ENCODE measurements at regions not wholly inside any gene's neighbourhood (a gene's known extent, or its start where the extent isn't known, plus 50 kb on each side); places are given as distances from the start of the nearest gene placed in this dataset.

GRCh38 chrX:95145848-95146490 is 1472.0 kb downstream of the FAM133A start:
- Histone ChIP-seq H3K27ac (no peak overlapping the region), H3K27me3 (replicated peaks; ENCODE audit: insufficient read depth) (no peaks in the 10 kb centered on the region), H3K36me3 (no peaks in the 10 kb centered on the region), H3K4me1 (ENCODE audit: control insufficient read depth in 1 of 2, low read depth in 2 of 2) (no peaks in the 10 kb centered on the region), H3K9me3 (no peaks in the 10 kb centered on the region), H3K4me3 (no peak overlapping the region)
- ATAC-seq (ENCODE audit: insufficient number of reproducible peaks, low FRiP score, low read depth) (no peak), DNase-seq (ENCODE audit: low spot score) (no peak)
- TF ChIP-seq CTCF (IDR thresholded peaks at IDR 0.05) = no peak

DNA sequence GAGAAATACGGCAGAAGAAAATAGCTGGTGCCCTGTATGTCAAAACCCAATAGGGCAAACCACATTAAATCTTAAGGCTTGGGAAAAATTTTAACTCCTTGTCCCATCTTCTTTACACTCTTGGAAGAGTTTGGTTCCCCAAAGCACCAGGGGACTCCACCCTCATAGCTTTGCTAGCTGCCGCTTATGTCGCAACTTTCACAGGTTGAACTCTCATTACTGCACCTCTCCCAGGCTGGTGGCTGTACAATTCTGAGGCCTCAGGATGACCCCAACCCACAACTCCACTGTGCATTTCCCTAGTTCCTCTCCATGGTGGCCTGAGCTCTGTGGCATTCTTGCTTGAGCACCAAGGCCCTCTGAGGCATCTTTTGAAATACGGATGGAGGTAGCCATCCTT is 1478.8 kb downstream of the FAM133A start:
- no peak for TF ChIP-seq CTCF (IDR thresholded peaks at IDR 0.05)
- ATAC-seq (ENCODE audit: insufficient number of reproducible peaks, low FRiP score, low read depth) = no peak
- H3K9me3 ChIP-seq = no peaks in the 10 kb centered on the region
- DNase-seq (ENCODE audit: low spot score) = no peak
- H3K27me3 ChIP-seq (replicated peaks; ENCODE audit: insufficient read depth) = no peaks in the 10 kb centered on the region
- H3K4me3 ChIP-seq = no peak overlapping the region
- H3K27ac ChIP-seq = no peak overlapping the region
- H3K36me3 ChIP-seq = no peaks in the 10 kb centered on the region
- H3K4me1 ChIP-seq (ENCODE audit: control insufficient read depth in 1 of 2, low read depth in 2 of 2) = no peaks in the 10 kb centered on the region

DNA sequence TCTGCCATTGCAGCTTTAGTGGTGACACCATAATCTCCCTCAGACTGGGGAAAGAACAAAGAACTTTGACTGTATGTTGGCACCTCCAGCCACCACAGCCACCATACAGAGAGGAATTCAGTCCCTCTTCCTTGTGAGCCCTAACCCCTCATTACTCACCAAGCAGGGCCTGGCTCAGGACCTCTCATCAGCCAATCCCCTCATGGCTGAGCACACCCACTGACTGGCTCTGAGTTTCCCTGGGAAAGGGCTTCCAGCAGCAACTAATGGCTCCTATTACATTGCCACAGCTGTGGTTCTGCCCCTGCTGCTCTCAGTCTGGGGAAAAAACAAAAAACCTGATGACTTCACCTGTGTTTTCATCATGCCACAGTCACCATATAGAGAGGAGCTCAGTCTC is 1482.6 kb downstream of the FAM133A start:
- DNase-seq (ENCODE audit: low spot score) (no peak), ATAC-seq (ENCODE audit: insufficient number of reproducible peaks, low FRiP score, low read depth) (no peak)
- H3K36me3 ChIP-seq = no peaks in the 10 kb centered on the region
- H3K9me3 ChIP-seq = no peaks in the 10 kb centered on the region
- no peak overlapping the region for H3K27ac ChIP-seq
- H3K4me1 ChIP-seq (ENCODE audit: control insufficient read depth in 1 of 2, low read depth in 2 of 2) = no peaks in the 10 kb centered on the region
- H3K27me3 ChIP-seq (replicated peaks; ENCODE audit: insufficient read depth) = no peaks in the 10 kb centered on the region
- H3K4me3 ChIP-seq = no peak overlapping the region
- TF ChIP-seq CTCF (IDR thresholded peaks at IDR 0.05) = no peak
